GM23248 (cell line): ENCODE measurements at regions not wholly inside any gene's neighbourhood (a gene's known extent, or its start where the extent isn't known, plus 50 kb on each side); places are given as distances from the start of the nearest gene placed in this dataset.

Experiments
- DNase-seq: peaks from one replicate; pipeline ENCODE4 v3.0.0-alpha.2; 2015
- H2AFZ ChIP-seq: fragments of 200-600 bp; sonication (generic); 2 replicates; pipeline ENCODE4 v1.6.1; 2016; ENCODE audit warnings: antibody characterized with exemption
- H3F3A ChIP-seq: fragments of 200-600 bp; sonication (generic); 2 replicates; pipeline ENCODE4 v1.6.1; 2016; ENCODE audit warnings: mild to moderate bottlenecking, antibody characterized with exemption, mixed run types; ENCODE audit not compliant: insufficient read depth
- H3K27ac ChIP-seq: fragments of 200-600 bp; sonication (generic); 2 replicates; pipeline ENCODE4 v1.5.1; 2016; ENCODE audit warnings: mild to moderate bottlenecking
- H3K27me3 ChIP-seq: fragments of 200-600 bp; sonication (generic); replicated peaks from 2 replicates; pipeline ENCODE4 v1.6.1; 2016; ENCODE audit warnings: mild to moderate bottlenecking; ENCODE audit not compliant: insufficient read depth
- H3K36me3 ChIP-seq: fragments of 200-600 bp; sonication (generic); 2 replicates; pipeline ENCODE4 v1.6.1; 2016; ENCODE audit warnings: low read depth, mild to moderate bottlenecking
- H3K4me1 ChIP-seq: fragments of 200-600 bp; sonication (generic); 2 replicates; pipeline ENCODE4 v1.6.1; 2016; ENCODE audit warnings: mild to moderate bottlenecking; ENCODE audit not compliant: insufficient read depth
- H3K4me2 ChIP-seq: fragments of 200-600 bp; sonication (generic); one replicate; pipeline ENCODE4 v1.6.1; 2016; ENCODE audit warnings: mild to moderate bottlenecking; ENCODE audit not compliant: unreplicated experiment
- H3K4me3 ChIP-seq: fragments of 200-600 bp; sonication (generic); 2 replicates; pipeline ENCODE4 v1.5.1; 2016; ENCODE audit warnings: mild to moderate bottlenecking
- H3K79me2 ChIP-seq: fragments of 200-600 bp; sonication (generic); 2 replicates; pipeline ENCODE4 v1.6.1; 2016; ENCODE audit warnings: mild to moderate bottlenecking; ENCODE audit not compliant: insufficient read depth
- H3K9ac ChIP-seq: fragments of 200-600 bp; sonication (generic); 2 replicates; pipeline ENCODE4 v1.6.1; 2016; ENCODE audit warnings: mild to moderate bottlenecking
- H3K9me2 ChIP-seq: fragments of 200-600 bp; sonication (generic); 2 replicates; pipeline ENCODE4 v1.6.1; 2016; ENCODE audit warnings: mixed run types, mild to moderate bottlenecking, moderate library complexity; ENCODE audit not compliant: insufficient read depth
- H3K9me3 ChIP-seq: fragments of 200-600 bp; sonication (generic); one replicate; pipeline ENCODE4 v1.6.1; 2017; ENCODE audit warnings: low read depth
- H4K20me1 ChIP-seq: fragments of 200-600 bp; sonication (generic); 2 replicates; pipeline ENCODE4 v1.6.0; 2016; ENCODE audit not compliant: insufficient read depth
- EZH2 ChIP-seq: fragments of 200-600 bp; sonication (generic); IDR thresholded peaks from 2 replicates; pipeline ENCODE4 v1.6.1; 2018; ENCODE audit warnings: antibody characterized with exemption, mild to moderate bottlenecking; ENCODE audit not compliant: insufficient read depth, poor library complexity, severe bottlenecking
- EZH2phosphoT487 ChIP-seq: fragments of 200-600 bp; sonication (generic); IDR thresholded peaks from 2 replicates; pipeline ENCODE4 v1.6.1; 2018; ENCODE audit warnings: antibody characterized with exemption, moderate library complexity, mild to moderate bottlenecking, low read depth; ENCODE audit not compliant: insufficient read depth
- WGBS, 2 experiments: methylation state at CpG; one replicate each; pipeline ENCODE4 v1.1.6; 2015 to 2017; ENCODE audit warnings: low lambda C conversion rate in 2 of 2, low coverage in 1 of 2; ENCODE audit errors: missing lambda C conversion rate in 2 of 2; 5-methylcytosine and 5-hydroxymethylcytosine counted together
- in situ Hi-C: fragments of 300-500 bp; cut with MboI; formaldehyde crosslinking; loops from 2 replicates; pipeline ENCODE4 v1.15.0; 2020

GRCh38 chr1:104933846-104934245 is 1184.1 kb downstream of the AMY1C start:
- Histone ChIP-seq H3K79me2 (no peaks in the 10 kb centered on the region), H3K9ac (no peak overlapping the region), H3K27ac (no peak overlapping the region), H3K4me2 (no peak overlapping the region), H3K27me3 (no peaks in the 10 kb centered on the region), H3K4me1 (no peaks in the 10 kb centered on the region), H3K36me3 (no peaks in the 10 kb centered on the region), H3K9me3 (no peaks in the 10 kb centered on the region), H2AFZ (no peak overlapping the region), H3K4me3 (no peak overlapping the region), H4K20me1 (no peaks in the 10 kb centered on the region), H3F3A (no peaks in the 10 kb centered on the region), H3K9me2 (no peaks in the 10 kb centered on the region)
- TF ChIP-seq EZH2phosphoT487 (no peak), EZH2 (no peak)
- in situ Hi-C loops: no loop called here
- DNase-seq: no peak
- WGBS, 2 experiments: 52 to 62% methylated on average over 9 of the region's 9 CpGs

DNA sequence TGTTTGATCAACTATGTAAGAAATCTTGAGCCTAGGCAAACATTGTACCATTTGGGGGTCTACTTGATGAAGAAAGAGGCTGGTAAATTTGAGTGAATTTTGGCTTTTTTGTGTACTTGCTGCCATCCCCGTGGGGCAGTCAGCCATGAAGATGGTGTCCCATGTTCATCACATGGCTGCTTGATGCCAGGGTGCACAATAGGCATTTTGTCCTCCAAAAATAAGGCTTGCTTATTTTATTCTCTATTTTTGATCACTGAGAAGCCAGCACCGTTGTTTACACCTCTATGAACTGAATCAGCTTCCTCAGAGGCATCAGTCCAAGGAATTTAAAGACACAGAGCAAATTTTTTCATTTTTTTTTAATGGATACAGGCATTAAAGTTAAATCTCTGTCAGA is 1195.7 kb downstream of the AMY1C start:
- no peaks in the 10 kb centered on the region for H3K36me3 ChIP-seq
- H3K79me2 ChIP-seq: no peaks in the 10 kb centered on the region
- in situ Hi-C loops: no loop called here
- H3K4me1 ChIP-seq: no peaks in the 10 kb centered on the region
- H3F3A ChIP-seq: no peaks in the 10 kb centered on the region
- 0 to 2% methylated on average over 2 of the region's 2 CpGs for WGBS, 2 experiments
- peaks cover 5% of the 10 kb centered on the region for H3K9me3 ChIP-seq
- no peak overlapping the region for H3K4me2 ChIP-seq
- H2AFZ ChIP-seq: no peak overlapping the region
- DNase-seq: no peak
- H3K9ac ChIP-seq: no peak overlapping the region
- no peaks in the 10 kb centered on the region for H3K9me2 ChIP-seq
- no peak overlapping the region for H3K27ac ChIP-seq
- H3K27me3 ChIP-seq: no peaks in the 10 kb centered on the region
- no peak overlapping the region for H3K4me3 ChIP-seq
- no peak for TF ChIP-seq EZH2phosphoT487
- no peak for TF ChIP-seq EZH2
- no peaks in the 10 kb centered on the region for H4K20me1 ChIP-seq

DNA sequence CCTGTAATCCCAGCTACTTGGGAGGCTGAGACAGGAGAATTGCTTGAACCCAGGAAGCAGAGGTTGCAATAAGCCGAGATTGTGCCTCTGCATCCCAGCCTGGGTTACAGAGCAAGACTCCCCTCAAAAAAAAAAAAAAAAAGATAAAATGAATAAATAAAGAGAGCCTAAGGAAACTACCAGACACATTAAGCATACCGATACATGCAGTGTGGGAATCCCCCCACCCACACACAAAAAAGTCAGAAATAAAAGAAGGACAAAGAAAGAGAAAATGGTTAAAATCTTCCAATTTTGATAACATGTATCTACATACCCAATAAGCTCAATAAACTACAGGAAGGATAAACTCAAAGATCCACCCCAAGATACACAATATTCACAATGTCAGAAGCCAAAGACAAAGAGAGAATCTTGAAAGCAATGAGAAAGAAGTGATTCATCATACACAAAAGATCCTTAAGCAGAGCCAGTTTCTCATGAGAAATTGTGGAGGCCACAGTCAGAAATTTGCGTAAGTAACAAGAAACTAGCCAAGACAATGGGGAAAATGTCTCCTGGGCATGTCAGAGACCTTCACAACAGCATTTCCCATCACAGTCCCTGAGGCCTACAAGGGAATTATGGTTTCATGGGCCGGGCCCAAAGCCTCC is 1197.0 kb downstream of the AMY1C start:
- no peak overlapping the region for H3K27ac ChIP-seq
- no peak overlapping the region for H3K4me2 ChIP-seq
- no peak for DNase-seq
- no peak overlapping the region for H2AFZ ChIP-seq
- no peaks in the 10 kb centered on the region for H3K27me3 ChIP-seq
- H3K9me2 ChIP-seq: no peaks in the 10 kb centered on the region
- H4K20me1 ChIP-seq: no peaks in the 10 kb centered on the region
- H3K36me3 ChIP-seq: no peaks in the 10 kb centered on the region
- H3K9me3 ChIP-seq: peaks cover 5% of the 10 kb centered on the region
- H3K9ac ChIP-seq: no peak overlapping the region
- H3K4me1 ChIP-seq: no peaks in the 10 kb centered on the region
- no peaks in the 10 kb centered on the region for H3F3A ChIP-seq
- 16 to 21% methylated on average over 4 of the region's 4 CpGs for WGBS, 2 experiments
- no peak overlapping the region for H3K4me3 ChIP-seq
- in situ Hi-C loops: no loop called here
- H3K79me2 ChIP-seq: no peaks in the 10 kb centered on the region
- TF ChIP-seq EZH2phosphoT487 (no peak), EZH2 (no peak)

- Histone ChIP-seq H4K20me1 (no peaks in the 10 kb centered on the region), H3K27ac (no peak overlapping the region), H3K9me2 (no peaks in the 10 kb centered on the region), H3K27me3 (no peaks in the 10 kb centered on the region), H3K9ac (no peak overlapping the region), H3K79me2 (no peaks in the 10 kb centered on the region), H2AFZ (no peak overlapping the region), H3K4me2 (no peak overlapping the region), H3K4me1 (no peaks in the 10 kb centered on the region), H3K36me3 (no peaks in the 10 kb centered on the region), H3K4me3 (no peak overlapping the region), H3F3A (no peaks in the 10 kb centered on the region), H3K9me3 (no peaks in the 10 kb centered on the region)
- 18 to 27% methylated on average over 3 of the region's 3 CpGs for WGBS, 2 experiments
- TF ChIP-seq EZH2 (no peak), EZH2phosphoT487 (no peak)
- in situ Hi-C loops: no loop called here
- DNase-seq: no peak
Measured at GRCh38 chr1:104953555-104953954, 1203.9 kb downstream of the AMY1C start.

DNA sequence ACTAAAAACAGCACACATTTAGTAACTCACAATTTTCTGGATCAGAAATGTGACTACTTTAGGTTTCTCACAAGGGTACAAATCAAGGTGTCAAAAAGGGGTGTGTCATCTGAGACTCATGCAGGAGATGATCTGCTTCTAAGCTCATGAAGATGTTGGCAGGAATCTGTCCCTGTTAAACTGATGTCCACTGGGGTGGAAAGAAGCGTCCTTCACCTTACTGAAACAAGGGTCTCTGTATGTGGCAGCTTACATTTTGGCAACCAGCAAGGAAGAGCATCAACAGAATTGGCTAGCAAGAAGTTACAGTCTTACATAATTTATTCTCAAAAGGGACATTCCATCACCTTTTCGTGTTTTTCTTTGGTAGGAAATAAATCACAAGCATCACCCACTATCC is 1223.8 kb downstream of the AMY1C start:
- Histone ChIP-seq H3K9me2 (no peaks in the 10 kb centered on the region), H3K27me3 (no peaks in the 10 kb centered on the region), H3K4me3 (no peak overlapping the region), H3K4me2 (no peak overlapping the region), H4K20me1 (no peaks in the 10 kb centered on the region), H3K79me2 (no peaks in the 10 kb centered on the region), H3K9me3 (no peaks in the 10 kb centered on the region), H3K36me3 (no peaks in the 10 kb centered on the region), H2AFZ (no peak overlapping the region), H3K27ac (no peak overlapping the region), H3K4me1 (no peaks in the 10 kb centered on the region), H3F3A (no peaks in the 10 kb centered on the region), H3K9ac (no peak overlapping the region)
- no peak for TF ChIP-seq EZH2phosphoT487
- TF ChIP-seq EZH2: no peak
- 0 to 4% methylated on average over 2 of the region's 2 CpGs for WGBS, 2 experiments
- in situ Hi-C loops: no loop called here
- DNase-seq: no peak
